Fibroblast of lung (primary cell): ENCODE measurements at regions not wholly inside any gene's neighbourhood (a gene's known extent, or its start where the extent isn't known, plus 50 kb on each side); places are given as distances from the start of the nearest gene placed in this dataset.

Experiments
- CTCF ChIP-seq, 2 donors: IDR thresholded peaks in 1 of 2; conservative IDR thresholded peaks in 1 of 2; 1 replicate in 1 of 2; 2 replicates in 1 of 2; pipeline ENCODE4 v1.5.1; 2011 to 2012; ENCODE audit warnings: low read length in 2 of 2, control low read depth in 1 of 2, inconsistent platforms in 1 of 2, low read depth in 1 of 2, mild to moderate bottlenecking in 1 of 2
- EZH2 ChIP-seq: IDR thresholded peaks from 2 replicates; pipeline ENCODE4 v1.5.1; 2012; ENCODE audit warnings: low read length, control low read depth, mild to moderate bottlenecking; ENCODE audit errors: missing control alignments

GRCh38 chr7:66464059-66464458, 164.6 kb upstream of the KCTD7 start:
- no peak for TF ChIP-seq CTCF (conservative IDR thresholded peaks at IDR 0.05 in 1 of 2, IDR thresholded peaks at IDR 0.05 in 1 of 2; ENCODE audit: low read depth in 1 of 2, low read length in 2 of 2)
- TF ChIP-seq EZH2, result no peak
